H7 (cell line): ENCODE measurements at regions not wholly inside any gene's neighbourhood (a gene's known extent, or its start where the extent isn't known, plus 50 kb on each side); places are given as distances from the start of the nearest gene placed in this dataset.

Source experiments
- DNase-seq: peaks from one replicate; pipeline ENCODE4 v3.0.0; 2012
- H3K27me3 ChIP-seq: 2 replicates; pipeline ENCODE4 v1.6.0; 2011; ENCODE audit warnings: mild to moderate bottlenecking, low read length; ENCODE audit not compliant: control insufficient read depth, insufficient read depth
- H3K36me3 ChIP-seq: replicated peaks from 2 replicates; pipeline ENCODE4 v1.5.1; 2011; ENCODE audit warnings: low read length; ENCODE audit not compliant: control insufficient read depth, insufficient read depth
- H3K4me3 ChIP-seq: 2 replicates; pipeline ENCODE4 v1.5.1; 2011; ENCODE audit warnings: low read depth, mild to moderate bottlenecking, control low read depth, low read length, moderate library complexity; ENCODE audit not compliant: insufficient read depth

DNA sequence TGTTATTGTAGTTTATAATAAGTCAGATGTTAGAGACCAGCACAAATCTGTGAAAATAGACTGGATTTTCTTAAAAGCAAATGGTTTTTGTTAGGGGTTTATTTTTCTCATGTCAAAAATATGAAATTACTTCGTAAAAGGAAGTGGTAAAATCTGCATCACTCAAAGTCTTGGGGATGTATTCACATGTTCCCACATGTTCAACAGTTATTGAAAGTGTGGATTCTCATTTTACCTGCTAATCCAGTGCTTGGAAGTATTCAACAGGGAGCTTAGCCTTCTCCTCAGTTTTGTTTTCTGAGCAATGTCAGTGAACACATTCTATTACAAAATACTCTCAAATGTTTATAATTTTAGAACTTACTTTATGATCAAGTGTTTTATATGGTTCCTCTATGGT is 352.0 kb downstream of the SOX2 start:
- Histone ChIP-seq H3K36me3 (no peaks in the 10 kb centered on the region), H3K27me3 (no peaks in the 10 kb centered on the region), H3K4me3 (no peak overlapping the region)
- DNase-seq = no peak

DNA sequence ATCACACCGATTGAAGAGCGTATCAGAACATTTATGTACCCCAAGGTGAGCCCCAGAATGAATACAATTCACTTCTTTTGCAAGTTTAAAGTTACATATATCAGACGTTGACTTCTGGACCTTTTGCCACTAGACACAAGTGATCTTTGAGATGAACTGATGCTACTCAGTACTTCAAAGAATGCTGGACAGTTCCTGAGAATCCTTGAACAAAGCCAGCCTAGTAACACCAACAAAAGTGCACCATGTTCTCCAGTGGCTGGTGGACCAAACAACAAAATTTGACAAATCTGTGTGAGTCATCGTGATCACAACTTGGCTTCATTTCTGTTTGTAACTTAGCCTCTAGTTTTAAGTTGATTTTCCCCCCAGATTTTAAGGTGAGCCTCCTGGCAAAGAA is 355.7 kb downstream of the SOX2 start:
- H3K36me3 ChIP-seq = no peaks in the 10 kb centered on the region
- DNase-seq = no peak
- H3K4me3 ChIP-seq = no peak overlapping the region
- no peaks in the 10 kb centered on the region for H3K27me3 ChIP-seq

GRCh38 chr3:182078316-182078715 is 366.6 kb downstream of the SOX2 start:
- DNase-seq = peak; percentile 10
- Histone ChIP-seq H3K36me3 (no peaks in the 10 kb centered on the region), H3K27me3 (no peaks in the 10 kb centered on the region), H3K4me3 (no peak overlapping the region)

DNA sequence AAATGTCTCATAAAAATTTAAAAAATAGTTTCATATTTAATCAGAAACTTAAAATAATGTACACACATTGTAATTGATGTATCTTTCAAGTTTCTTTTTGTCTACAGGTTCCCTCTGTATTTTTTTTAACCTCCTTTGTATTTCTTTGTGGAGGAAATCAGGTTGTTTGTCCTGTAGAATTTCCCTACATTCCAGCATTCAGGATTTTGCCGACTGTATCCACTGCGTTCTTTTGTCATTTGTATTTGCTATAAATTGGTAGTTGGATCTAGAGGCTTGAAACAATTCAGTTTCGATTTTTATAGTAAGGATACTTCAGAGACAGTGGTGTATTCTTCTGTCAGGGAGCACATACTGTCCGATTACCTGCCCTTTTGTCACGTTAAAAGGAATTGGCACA is 367.2 kb downstream of the SOX2 start:
- no peaks in the 10 kb centered on the region for H3K27me3 ChIP-seq
- no peak for DNase-seq
- no peak overlapping the region for H3K4me3 ChIP-seq
- H3K36me3 ChIP-seq = no peaks in the 10 kb centered on the region

DNA sequence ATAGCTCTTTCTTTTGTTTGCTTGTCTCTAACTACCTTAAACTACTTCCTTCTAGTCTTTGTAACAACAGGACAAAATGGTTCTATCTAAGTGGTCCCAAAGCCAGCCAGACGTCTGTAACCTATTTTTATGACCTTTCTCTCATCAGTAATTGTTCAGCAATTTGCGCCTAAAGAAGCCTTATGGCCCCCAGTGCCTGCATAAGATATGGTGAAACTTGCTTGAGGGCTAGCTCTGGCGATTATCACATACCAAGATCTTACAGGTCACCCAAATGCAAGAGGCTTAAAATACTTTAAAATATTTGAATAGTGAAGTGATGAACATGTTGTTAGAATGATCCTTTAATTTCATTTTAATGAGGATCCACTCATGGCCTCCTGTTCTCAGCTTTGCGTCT is 369.4 kb downstream of the SOX2 start:
- no peak for DNase-seq
- H3K4me3 ChIP-seq = no peak overlapping the region

DNA sequence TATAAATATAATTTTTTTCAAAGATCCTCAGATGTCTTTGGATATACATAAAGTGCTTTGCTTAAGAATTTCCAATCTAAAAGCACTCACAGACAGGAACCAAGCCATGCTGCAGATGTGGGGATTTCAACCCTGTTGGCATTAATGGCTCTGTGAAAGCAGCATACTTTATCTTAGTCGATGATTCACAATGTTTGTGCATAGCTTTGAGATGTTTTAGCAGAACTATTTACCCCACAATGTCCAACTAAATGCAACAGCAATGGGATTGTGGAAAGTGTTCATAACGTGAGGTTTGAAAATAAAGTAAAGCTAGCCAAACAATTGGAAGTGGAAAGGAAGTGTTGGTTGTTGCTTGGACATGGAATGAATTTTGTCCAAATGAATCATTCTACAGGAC is 371.4 kb downstream of the SOX2 start:
- H3K36me3 ChIP-seq = no peaks in the 10 kb centered on the region
- no peak overlapping the region for H3K4me3 ChIP-seq
- no peak for DNase-seq
- no peaks in the 10 kb centered on the region for H3K27me3 ChIP-seq

More for the DNA sequence above, 369.4 kb downstream of the SOX2 start:
- Histone ChIP-seq H3K27me3 (no peaks in the 10 kb centered on the region), H3K36me3 (no peaks in the 10 kb centered on the region)

GRCh38 chr3:182092662-182093262 is 381.0 kb downstream of the SOX2 start:
- H3K36me3 ChIP-seq = no peaks in the 10 kb centered on the region
- peak; percentile 16 for DNase-seq
- H3K27me3 ChIP-seq = no peaks in the 10 kb centered on the region
- no peak overlapping the region for H3K4me3 ChIP-seq

DNA sequence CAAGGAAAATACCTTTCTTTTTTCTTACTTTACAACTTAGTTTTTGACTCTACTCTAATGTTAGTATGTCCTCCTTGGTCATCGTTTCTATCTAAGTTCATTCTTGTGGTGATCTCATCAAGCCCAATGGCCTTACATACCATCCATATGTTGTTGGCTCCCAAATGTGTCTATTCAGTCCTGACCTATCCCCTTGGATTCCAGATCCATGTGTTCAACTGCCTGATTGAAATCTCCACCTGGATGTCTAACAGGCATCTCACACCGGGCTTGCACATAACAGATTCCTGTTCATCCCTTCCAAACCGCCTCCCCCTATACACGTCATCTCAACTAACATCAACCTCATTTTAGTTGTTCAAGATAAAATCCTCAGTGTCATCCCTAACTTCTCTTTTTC is 382.6 kb downstream of the SOX2 start:
- DNase-seq = no peak

DNA sequence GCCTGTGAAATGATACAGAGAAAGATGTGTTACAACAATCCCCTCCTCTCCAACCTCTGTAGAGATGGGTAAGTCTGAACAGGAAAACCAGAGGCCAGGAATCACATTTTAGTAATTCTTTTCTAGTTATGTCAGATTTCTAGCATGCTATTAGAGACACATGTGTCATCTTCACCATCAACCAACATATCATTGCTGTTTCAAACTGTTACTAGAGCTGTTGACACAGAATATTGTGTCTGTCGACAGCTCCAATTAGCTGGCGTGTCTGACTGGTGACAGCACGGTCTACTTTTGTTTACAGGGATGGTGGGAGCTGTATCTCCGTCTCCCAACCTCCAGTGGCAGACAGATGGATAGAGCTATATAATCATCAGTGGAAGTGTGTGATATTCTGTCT is 393.2 kb downstream of the SOX2 start:
- Histone ChIP-seq H3K27me3 (no peaks in the 10 kb centered on the region), H3K4me3 (no peak overlapping the region), H3K36me3 (no peaks in the 10 kb centered on the region; the same call in 1 of the 2 replicates)
- DNase-seq = no peak

More for the DNA sequence above, 382.6 kb downstream of the SOX2 start:
- Histone ChIP-seq H3K27me3 (no peaks in the 10 kb centered on the region), H3K36me3 (no peaks in the 10 kb centered on the region), H3K4me3 (no peak overlapping the region)

DNA sequence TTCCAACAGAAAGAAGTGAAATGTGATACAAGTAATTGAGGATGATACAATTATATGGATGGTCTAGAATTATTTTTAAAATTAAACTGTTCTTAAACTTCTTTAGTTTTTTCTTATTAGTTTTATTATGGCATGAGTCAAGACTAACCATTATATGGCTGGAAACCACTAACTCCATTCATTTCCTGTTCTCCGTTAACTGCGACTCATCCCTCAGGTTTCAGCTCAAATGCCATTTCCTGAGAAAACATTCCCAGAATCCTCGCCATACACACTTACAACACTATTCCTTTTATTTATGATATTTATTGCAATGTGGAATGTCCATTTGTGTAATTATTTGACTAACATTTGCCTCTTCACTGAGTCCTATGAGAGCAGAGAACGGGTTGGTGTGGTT is 394.1 kb downstream of the SOX2 start:
- no peak for DNase-seq
- H3K27me3 ChIP-seq = no peaks in the 10 kb centered on the region
- no peak overlapping the region for H3K4me3 ChIP-seq
- H3K36me3 ChIP-seq = no peaks in the 10 kb centered on the region; the same call in 1 of the 2 replicates

DNA sequence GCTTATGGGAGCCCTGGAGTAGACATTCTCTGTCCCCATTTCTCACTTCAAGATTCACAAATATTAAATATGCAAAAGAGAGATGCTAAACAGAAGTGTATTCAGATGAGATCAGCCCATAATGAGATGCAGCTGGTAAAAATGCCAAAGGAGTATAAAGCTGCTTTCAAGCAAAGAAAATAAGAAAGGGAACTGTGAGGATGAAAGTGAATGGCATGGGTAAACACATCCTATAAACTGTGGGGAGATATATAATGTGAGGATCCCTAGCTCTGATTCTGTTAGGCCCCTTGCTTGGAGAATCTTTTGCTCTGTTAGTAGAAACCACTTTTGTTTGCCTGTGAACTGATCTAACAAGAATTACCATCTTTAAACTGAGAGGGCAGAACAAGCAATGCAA is 396.6 kb downstream of the SOX2 start:
- Histone ChIP-seq H3K36me3 (no peaks in the 10 kb centered on the region; the same call in 1 of the 2 replicates), H3K4me3 (no peak overlapping the region), H3K27me3 (no peaks in the 10 kb centered on the region)
- DNase-seq = no peak

DNA sequence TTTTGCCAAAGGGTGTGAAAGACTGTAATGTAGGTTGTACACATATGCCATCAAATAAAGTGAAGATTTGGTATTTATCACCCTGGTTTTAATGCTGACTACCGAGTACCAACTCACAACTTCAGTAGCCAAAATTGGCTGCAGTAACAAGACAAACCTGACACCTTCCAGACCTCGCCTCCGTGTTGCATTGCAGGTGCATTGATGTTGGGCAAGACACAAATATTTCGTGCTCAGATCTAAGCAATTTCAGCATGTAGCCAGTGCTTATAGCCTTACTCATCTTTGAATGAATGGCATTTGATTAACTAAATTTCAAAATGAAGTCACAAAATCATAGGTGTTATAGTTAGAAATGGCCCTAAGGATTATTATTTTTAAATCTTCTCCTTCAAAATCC is 400.2 kb downstream of the SOX2 start:
- no peaks in the 10 kb centered on the region; the same call in 1 of the 2 replicates for H3K36me3 ChIP-seq
- no peaks in the 10 kb centered on the region for H3K27me3 ChIP-seq
- DNase-seq = no peak
- no peak overlapping the region for H3K4me3 ChIP-seq

DNA sequence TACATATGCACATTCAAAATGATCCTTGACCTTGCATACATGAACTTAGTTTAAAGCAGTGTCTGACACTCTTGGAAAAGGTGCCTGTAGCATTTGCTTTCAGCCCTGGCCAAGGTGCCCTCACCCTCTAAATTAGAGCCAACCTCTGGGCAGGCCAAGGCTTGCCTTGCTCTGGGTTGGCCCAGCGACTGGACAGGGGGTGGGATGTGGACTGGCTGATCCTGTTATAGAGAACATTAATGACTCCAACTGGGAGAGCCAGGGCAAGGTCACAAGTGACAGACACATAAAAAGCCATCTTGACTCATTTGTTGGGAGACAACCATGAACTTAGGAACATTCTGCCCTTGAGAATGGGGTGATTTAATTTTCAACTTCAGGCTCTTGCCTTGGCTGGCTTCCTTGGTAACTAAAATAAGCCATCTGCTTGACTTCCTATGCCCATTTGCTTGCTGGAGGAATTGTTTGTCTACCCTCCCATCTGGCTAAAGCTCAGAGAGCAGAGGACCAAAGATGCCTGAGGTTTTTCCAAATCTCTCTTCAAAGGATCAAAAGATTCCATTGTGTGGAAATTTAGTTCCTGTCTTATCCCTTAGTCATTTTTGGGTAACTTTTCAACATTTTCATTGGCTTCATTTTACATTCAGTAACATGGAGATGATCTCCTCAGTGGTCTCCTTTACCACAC is 403.7 kb downstream of the SOX2 start:
- H3K4me3 ChIP-seq = no peak overlapping the region
- H3K36me3 ChIP-seq = no peaks in the 10 kb centered on the region
- H3K27me3 ChIP-seq = no peaks in the 10 kb centered on the region; the same call in 1 of the 2 replicates
- DNase-seq = no peak

DNA sequence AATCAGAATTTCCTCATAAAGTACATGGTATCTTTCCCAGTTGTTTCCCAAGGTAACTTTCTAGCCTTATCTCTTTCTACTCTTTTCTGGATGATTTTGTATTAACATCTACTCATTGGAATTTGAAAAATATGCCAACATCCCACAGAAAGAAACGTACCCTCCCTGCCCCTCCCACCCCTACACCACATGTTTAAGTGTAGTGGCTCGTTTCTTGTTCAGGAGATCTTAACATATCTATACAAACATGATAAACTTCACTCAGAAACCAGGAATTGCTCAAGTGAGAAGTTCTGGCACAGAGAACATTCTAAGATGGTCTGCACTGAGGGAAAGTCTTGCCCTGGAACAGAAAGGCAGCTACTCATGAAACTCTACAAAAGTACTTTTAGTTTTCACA is 404.7 kb downstream of the SOX2 start:
- no peaks in the 10 kb centered on the region for H3K36me3 ChIP-seq
- no peak for DNase-seq

DNA sequence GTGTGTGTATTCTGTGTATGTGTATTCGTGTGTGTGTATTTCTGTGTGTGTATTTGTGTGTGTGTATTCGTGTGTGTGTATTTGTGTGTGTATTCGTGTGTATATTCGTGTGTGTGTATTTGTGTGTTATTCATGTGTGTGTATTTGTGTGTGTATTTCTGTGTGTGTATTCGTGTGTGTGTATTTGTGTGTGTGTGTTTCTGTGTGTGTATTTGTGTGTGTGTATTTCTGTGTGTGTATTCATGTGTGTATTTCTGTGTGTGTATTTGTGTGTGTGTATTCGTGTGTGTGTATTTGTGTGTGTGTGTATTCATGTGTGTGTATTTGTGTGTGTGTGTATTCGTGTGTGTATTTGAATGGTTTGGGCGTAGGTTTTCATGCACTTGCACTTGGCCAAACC is 405.4 kb downstream of the SOX2 start:
- no peak for DNase-seq
- H3K4me3 ChIP-seq = no peak overlapping the region
- H3K27me3 ChIP-seq = no peaks in the 10 kb centered on the region; the same call in 1 of the 2 replicates
- H3K36me3 ChIP-seq = no peaks in the 10 kb centered on the region

More for the DNA sequence above, 404.7 kb downstream of the SOX2 start:
- Histone ChIP-seq H3K27me3 (no peaks in the 10 kb centered on the region; the same call in 1 of the 2 replicates), H3K4me3 (no peak overlapping the region)
